H1 (cell line): ENCODE measurements at regions not wholly inside any gene's neighbourhood (a gene's known extent, or its start where the extent isn't known, plus 50 kb on each side); places are given as distances from the start of the nearest gene placed in this dataset.
A peak's percentile ranks its signal among the peaks of the same experiment; 100 is the strongest.

Experiments
- CTCF ChIA-PET: fragments of 300-600 bp; sonication (Branson Sonifier 250); formaldehyde crosslinking; loops from one replicate; lab custom pipeline; 2021; ENCODE audit not compliant: partially characterized antibody; lab: Charles Lee
- POLR2A ChIA-PET: fragments of 300-600 bp; sonication (Branson Sonifier 250); formaldehyde crosslinking; loops from one replicate; lab custom pipeline; 2021; ENCODE audit warnings: inconsistent platforms; ENCODE audit not compliant: partially characterized antibody; lab: Charles Lee
- DNase-seq, 2 experiments: peaks; one replicate each; pipeline versions ENCODE4 v3.0.0 to v3.0.0-alpha.2; 2010 to 2022; ENCODE audit warnings: low spot score in 2 of 2, low read depth in 1 of 2, mixed read lengths in 1 of 2
- FAIRE-seq: peaks from 2 replicates; lab custom pipeline; 2011; peaks lifted over from hg19 to GRCh38; lab: Jason Lieb, UNC
- H2AFZ ChIP-seq: 2 replicates; pipeline ENCODE4 v1.8.1; 2012; ENCODE audit warnings: low read length, inconsistent platforms
- H2AK5ac ChIP-seq: 2 replicates; pipeline ENCODE4 v1.6.1; 2013; ENCODE audit warnings: low read depth, low read length
- H2BK120ac ChIP-seq: replicated peaks from 2 replicates; pipeline ENCODE3; 2013; ENCODE audit warnings: low read depth, low read length, inconsistent platforms
- H2BK12ac ChIP-seq: 2 replicates; pipeline ENCODE4 v1.6.1; 2013; ENCODE audit warnings: low read depth, low read length
- H2BK15ac ChIP-seq: 2 replicates; pipeline ENCODE4 v1.6.1; 2013; ENCODE audit warnings: low read length
- H2BK20ac ChIP-seq: 2 replicates; pipeline ENCODE4 v1.6.1; 2013; ENCODE audit warnings: low read length
- H2BK5ac ChIP-seq: 2 replicates; pipeline ENCODE4 v1.6.1; 2013; ENCODE audit warnings: low read depth, low read length
- H3K14ac ChIP-seq: 2 replicates; pipeline ENCODE4 v1.6.1; 2013; ENCODE audit warnings: inconsistent platforms; ENCODE audit not compliant: insufficient read length
- H3K18ac ChIP-seq: 2 replicates; pipeline ENCODE4 v1.6.1; 2013; ENCODE audit warnings: low read length; ENCODE audit errors: extremely low read depth
- H3K23ac ChIP-seq: 2 replicates; pipeline ENCODE4 v1.6.1; 2013; ENCODE audit warnings: inconsistent platforms; ENCODE audit not compliant: insufficient read length
- H3K23me2 ChIP-seq: 2 replicates; pipeline ENCODE4 v1.6.1; 2013; ENCODE audit warnings: low read depth, low read length
- H3K27ac ChIP-seq: 2 replicates; pipeline ENCODE4 v1.6.1; 2011; ENCODE audit warnings: low read depth, low read length, inconsistent platforms
- H3K27me3 ChIP-seq, 4 experiments: replicated peaks in 1 of 4; 1 replicate in 1 of 4; 2 replicates in 3 of 4; pipeline versions ENCODE4 v1.6.1 to v1.8.1; 2011 to 2013; ENCODE audit warnings: low read length in 3 of 4, mild to moderate bottlenecking in 3 of 4, inconsistent platforms in 2 of 4, mixed read lengths in 2 of 4, moderate library complexity in 1 of 4; ENCODE audit not compliant: control insufficient read depth in 3 of 4, insufficient read depth in 3 of 4; ENCODE audit errors: extremely low read depth in 1 of 4
- H3K36me3 ChIP-seq, 4 experiments: 2 replicates each; pipeline versions ENCODE4 v1.6.1 to v1.8.1; 2011 to 2013; ENCODE audit warnings: mild to moderate bottlenecking in 4 of 4, low read length in 3 of 4, moderate library complexity in 2 of 4, control low read depth in 1 of 4, inconsistent platforms in 1 of 4; ENCODE audit not compliant: insufficient read depth in 4 of 4, control insufficient read depth in 2 of 4
- H3K4ac ChIP-seq: replicated peaks from 2 replicates; pipeline ENCODE3; 2013; ENCODE audit warnings: low read length, low read depth, mixed read lengths, inconsistent platforms; ENCODE audit not compliant: insufficient read length
- H3K4me1 ChIP-seq, 4 experiments: replicated peaks in 1 of 4; 1 replicate in 1 of 4; 2 replicates in 3 of 4; pipeline versions ENCODE4 v1.6.1 to v1.8.1; 2011 to 2013; ENCODE audit warnings: low read length in 3 of 4, inconsistent platforms in 2 of 4, mixed read lengths in 1 of 4; ENCODE audit not compliant: insufficient read depth in 4 of 4, control insufficient read depth in 3 of 4
- H3K4me2 ChIP-seq, 2 experiments: 2 replicates each; pipeline versions ENCODE4 v1.6.1 to v1.8.1; 2011 to 2013; ENCODE audit warnings: low read depth in 2 of 2, low read length in 2 of 2, control low read depth in 1 of 2, inconsistent platforms in 1 of 2, mild to moderate bottlenecking in 1 of 2; ENCODE audit not compliant: insufficient read depth in 1 of 2
- H3K4me3 ChIP-seq, 4 experiments: fragments of 200-600, 300-600 bp in 1 of 4; sonication (generic), shearing (Covaris generic), sonication (Bioruptor Twin) in 1 of 4; 2 replicates each; pipeline versions ENCODE4 v1.5.1 to v1.8.1; 2011 to 2016; ENCODE audit warnings: low read length in 4 of 4, low read depth in 3 of 4, control low read depth in 2 of 4, inconsistent platforms in 2 of 4, mild to moderate bottlenecking in 2 of 4, mixed read lengths in 1 of 4, moderate library complexity in 1 of 4; ENCODE audit not compliant: insufficient read depth in 2 of 4; ENCODE audit errors: extremely low read depth in 1 of 4
- H3K56ac ChIP-seq: replicated peaks from 2 replicates; pipeline ENCODE3; 2013; ENCODE audit warnings: low read depth, mild to moderate bottlenecking, mixed read lengths, low read length, inconsistent platforms; ENCODE audit not compliant: insufficient read length
- H3K79me1 ChIP-seq: 2 replicates; pipeline ENCODE4 v1.6.1; 2013; ENCODE audit warnings: low read depth, low read length, control low read depth
- H3K79me2 ChIP-seq, 2 experiments: 2 replicates each; pipeline versions ENCODE4 v1.6.1 to v1.8.1; 2012 to 2013; ENCODE audit warnings: low read length in 2 of 2, mild to moderate bottlenecking in 2 of 2, inconsistent platforms in 1 of 2; ENCODE audit not compliant: insufficient read depth in 2 of 2, control insufficient read depth in 1 of 2
- H3K9ac ChIP-seq, 4 experiments: replicated peaks in 1 of 4; 1 replicate in 1 of 4; 2 replicates in 3 of 4; pipeline versions ENCODE4 v1.6.1 to v1.8.1; 2011 to 2013; ENCODE audit warnings: low read depth in 3 of 4, low read length in 3 of 4, control low read depth in 2 of 4, mild to moderate bottlenecking in 2 of 4, moderate library complexity in 2 of 4, inconsistent platforms in 1 of 4; ENCODE audit errors: extremely low read depth in 1 of 4
- H3K9me3 ChIP-seq, 2 experiments: 2 replicates each; pipeline versions ENCODE4 v1.6.1 to v1.8.1; 2012 to 2013; ENCODE audit warnings: mild to moderate bottlenecking in 2 of 2, moderate library complexity in 2 of 2, control low read depth in 1 of 2, inconsistent platforms in 1 of 2, low read depth in 1 of 2, low read length in 1 of 2, mixed read lengths in 1 of 2; ENCODE audit not compliant: insufficient read depth in 2 of 2
- H4K20me1 ChIP-seq, 2 experiments: replicated peaks in 1 of 2; 2 replicates each; pipeline versions ENCODE3 to v1.8.1; 2011 to 2013; ENCODE audit warnings: inconsistent platforms in 2 of 2, low read length in 2 of 2, mild to moderate bottlenecking in 1 of 2; ENCODE audit not compliant: insufficient read depth in 2 of 2, control insufficient read depth in 1 of 2
- H4K5ac ChIP-seq: 2 replicates; pipeline ENCODE4 v1.6.1; 2013; ENCODE audit warnings: low read length, low read depth, mixed read lengths, inconsistent platforms; ENCODE audit not compliant: insufficient read length
- H4K8ac ChIP-seq: 2 replicates; pipeline ENCODE4 v1.8.0; 2013; ENCODE audit warnings: mild to moderate bottlenecking, moderate library complexity, low read length, inconsistent platforms; ENCODE audit not compliant: insufficient read depth; ENCODE audit errors: extremely low read depth
- H4K91ac ChIP-seq: replicated peaks from 2 replicates; pipeline ENCODE3; 2013; ENCODE audit warnings: low read length, mixed read lengths, inconsistent platforms; ENCODE audit not compliant: insufficient read length
- CBX5 ChIP-seq: fragments of 300-800, 300-1000 bp; sonication (generic); IDR thresholded peaks from 2 replicates; pipeline ENCODE4 v1.7.1; 2016; ENCODE audit warnings: antibody characterized with exemption, low read length, low read depth
- CTBP2 ChIP-seq: IDR thresholded peaks from 2 replicates; pipeline ENCODE4 v1.7.0; 2011; ENCODE audit warnings: borderline replicate concordance, mild to moderate bottlenecking, moderate library complexity, mixed read lengths, low read length; ENCODE audit not compliant: insufficient read depth, insufficient read length
- FOSL1 ChIP-seq: IDR thresholded peaks from 2 replicates; pipeline ENCODE4 v1.6.1; 2011; ENCODE audit warnings: mild to moderate bottlenecking, low read depth, low read length, moderate library complexity; ENCODE audit not compliant: insufficient read depth
- GABPA ChIP-seq: IDR thresholded peaks from 2 replicates; pipeline ENCODE4 v1.6.1; 2011; ENCODE audit warnings: mild to moderate bottlenecking, low read length, moderate library complexity, borderline replicate concordance; ENCODE audit not compliant: insufficient read depth
- HDAC2 ChIP-seq, 2 experiments: fragments of 300-600 bp in 1 of 2; sonication (generic) in 1 of 2; IDR thresholded peaks; 2 replicates each; pipeline ENCODE4 v1.6.1; 2011 to 2012; ENCODE audit warnings: low read depth in 2 of 2, low read length in 2 of 2, mild to moderate bottlenecking in 2 of 2, moderate library complexity in 2 of 2, borderline replicate concordance in 1 of 2, inconsistent platforms in 1 of 2
- NANOG ChIP-seq: IDR thresholded peaks from 2 replicates; pipeline ENCODE4 v1.6.1; 2011; ENCODE audit warnings: low read length, low read depth, mild to moderate bottlenecking, inconsistent platforms; ENCODE audit not compliant: insufficient read depth, poor library complexity, severe bottlenecking
- POLR2AphosphoS5 ChIP-seq: IDR thresholded peaks from 2 replicates; pipeline ENCODE4 v1.6.1; 2011; ENCODE audit warnings: low read depth, low read length
- RAD21 ChIP-seq, 2 experiments: IDR thresholded peaks in 1 of 2; conservative IDR thresholded peaks in 1 of 2; 2 replicates each; pipeline ENCODE4 v1.6.1; 2011; ENCODE audit warnings: low read depth in 2 of 2, low read length in 2 of 2, improper control_type of control experiment in 1 of 2, inconsistent platforms in 1 of 2, mild to moderate bottlenecking in 1 of 2, moderate library complexity in 1 of 2
- RBBP5 ChIP-seq: IDR thresholded peaks from 2 replicates; pipeline ENCODE4 v1.7.1; 2012; ENCODE audit warnings: low read depth, mild to moderate bottlenecking, inconsistent platforms, low read length, moderate library complexity, borderline replicate concordance
- SIN3A ChIP-seq, 2 experiments: IDR thresholded peaks in 1 of 2; conservative IDR thresholded peaks in 1 of 2; 2 replicates each; pipeline ENCODE4 v1.6.1; 2011 to 2012; ENCODE audit warnings: low read length in 2 of 2, improper control_type of control experiment in 1 of 2, low read depth in 1 of 2, mild to moderate bottlenecking in 1 of 2
- SIX5 ChIP-seq: IDR thresholded peaks from 2 replicates; pipeline ENCODE4 v1.6.1; 2011; ENCODE audit warnings: mild to moderate bottlenecking, low read depth, low read length
- SP2 ChIP-seq: IDR thresholded peaks from 2 replicates; pipeline ENCODE4 v1.6.1; 2012; ENCODE audit warnings: mild to moderate bottlenecking, low read length, inconsistent platforms
- SP4 ChIP-seq: IDR thresholded peaks from 2 replicates; pipeline ENCODE4 v1.6.1; 2012; ENCODE audit warnings: low read length, inconsistent platforms
- ZNF274 ChIP-seq: IDR thresholded peaks from 2 replicates; pipeline ENCODE4 v1.7.0; 2012; ENCODE audit warnings: low read length, borderline replicate concordance; ENCODE audit errors: extremely low read depth
- WGBS, 2 experiments: shearing (Covaris generic) in 1 of 2; methylation state at CpG; one replicate each; pipeline versions ENCODE4 v1.1.6 to v1.1.7; 2013 to 2015; ENCODE audit warnings: low lambda C conversion rate in 2 of 2, mixed read lengths in 2 of 2, inconsistent platforms in 1 of 2, low coverage in 1 of 2, missing lambda C conversion rate in 1 of 2; ENCODE audit not compliant: insufficient replicate concordance in 2 of 2, insufficient coverage in 1 of 2, insufficient read length in 1 of 2; ENCODE audit errors: extremely low coverage in 1 of 2, missing lambda C conversion rate in 1 of 2; 5-methylcytosine and 5-hydroxymethylcytosine counted together

DNA sequence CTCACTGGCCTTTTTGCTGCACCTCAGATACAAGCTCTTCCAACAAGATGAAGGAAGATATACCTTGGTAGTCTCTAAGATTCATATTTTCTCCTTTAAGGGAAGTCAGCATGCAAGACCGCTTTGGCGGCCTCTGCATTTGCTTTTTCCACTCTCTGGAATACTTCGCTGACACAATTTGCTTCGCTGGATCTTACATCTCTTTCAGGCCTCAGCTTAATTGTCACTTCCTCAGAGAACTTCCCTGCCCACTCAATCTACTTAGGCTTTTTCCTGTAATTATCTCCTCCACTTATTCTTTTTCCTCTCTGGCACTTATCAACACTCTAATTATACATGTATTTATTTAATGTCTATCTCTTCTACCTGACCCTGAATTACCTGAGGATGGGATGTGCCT, 1131.1 kb upstream of the WWC1 start:
- H3K27ac ChIP-seq, result no peak overlapping the region
- peaks cover 2% of the 10 kb centered on the region; the same call in 1 of the 2 replicates for H3K23me2 ChIP-seq
- no peak overlapping the region for H4K91ac ChIP-seq
- DNase-seq (no peak), FAIRE-seq (no peak)
- H3K14ac ChIP-seq, result no peak overlapping the region
- H4K8ac ChIP-seq, result no peak overlapping the region
- no peaks in the 10 kb centered on the region for H3K27me3 ChIP-seq
- H2AK5ac ChIP-seq, result no peak overlapping the region
- H2BK12ac ChIP-seq, result no peak overlapping the region
- no peak overlapping the region for H3K9ac ChIP-seq
- H3K9me3 ChIP-seq, result no peaks in the 10 kb centered on the region
- H2BK5ac ChIP-seq, result no peak overlapping the region
- H3K4me2 ChIP-seq, result no peak overlapping the region
- peaks cover 2 to 5% (median 4%) of the 10 kb centered on the region in 4 experiments; a peak in 4 of 7 replicates for H3K4me1 ChIP-seq
- H4K5ac ChIP-seq, result no peak overlapping the region
- no peak overlapping the region for H3K18ac ChIP-seq
- no peaks in the 10 kb centered on the region for H3K36me3 ChIP-seq
- H3K23ac ChIP-seq, result no peak overlapping the region
- no peaks in the 10 kb centered on the region for H4K20me1 ChIP-seq
- no peak overlapping the region for H3K4ac ChIP-seq
- POLR2A ChIA-PET, result no interaction called here
- no peaks in the 10 kb centered on the region for H3K79me1 ChIP-seq
- no peak overlapping the region for H3K56ac ChIP-seq
- no peak overlapping the region for H2BK20ac ChIP-seq
- H2AFZ ChIP-seq, result peak overlapping the region; percentile 3; the same call in 1 of the 2 replicates
- no peak overlapping the region for H3K4me3 ChIP-seq
- WGBS, 2 experiments, result 91% methylated on average over 4 of the region's 4 CpGs; no CpG with 5 or more reads in 1 of the 2 experiments
- no peak overlapping the region for H2BK120ac ChIP-seq
- CTCF ChIA-PET, result interaction anchor here (1.1 kb wide), 1 partner anchor 109 kb away, joined by 3 read pairs; no protein-coding TSS in a partner anchor
- no peaks in the 10 kb centered on the region for H3K79me2 ChIP-seq
- H2BK15ac ChIP-seq, result no peak overlapping the region
- no peak for TF ChIP-seq FOSL1
- no peak for TF ChIP-seq HDAC2 (IDR thresholded peaks at IDR 0.05; ENCODE audit: borderline replicate concordance in 1 of 2, low read depth in 2 of 2, low read length in 2 of 2)
- no peak for TF ChIP-seq NANOG
- no peak for TF ChIP-seq SP4
- no peak for TF ChIP-seq CTBP2
- TF ChIP-seq ZNF274, result no peak
- no peak for TF ChIP-seq POLR2AphosphoS5
- no peak for TF ChIP-seq SP2
- no peak for TF ChIP-seq RBBP5
- no peak for TF ChIP-seq SIN3A (conservative IDR thresholded peaks at IDR 0.05 in 1 of 2, IDR thresholded peaks at IDR 0.05 in 1 of 2; ENCODE audit: low read depth in 1 of 2, low read length in 2 of 2)
- no peak for TF ChIP-seq GABPA
- TF ChIP-seq CBX5, result no peak
- no peak for TF ChIP-seq RAD21 (IDR thresholded peaks at IDR 0.05 in 1 of 2, conservative IDR thresholded peaks at IDR 0.05 in 1 of 2; ENCODE audit: low read depth in 2 of 2, low read length in 2 of 2)
- TF ChIP-seq SIX5, result no peak
